GM21390 (cell line): ENCODE measurements at regions not wholly inside any gene's neighbourhood (a gene's known extent, or its start where the extent isn't known, plus 50 kb on each side); places are given as distances from the start of the nearest gene placed in this dataset.
"Not testable (repeated sequence)": the region's sequence is repeated elsewhere in the genome, so short reads cannot be mapped to it uniquely, and the experiment has no call there.

Experiments used
- ATAC-seq: cut with Tn5 transposase; IDR thresholded peaks from one replicate; pipeline ENCODE4 v1.9.1; 2021; ENCODE audit not compliant: unreplicated experiment

DNA sequence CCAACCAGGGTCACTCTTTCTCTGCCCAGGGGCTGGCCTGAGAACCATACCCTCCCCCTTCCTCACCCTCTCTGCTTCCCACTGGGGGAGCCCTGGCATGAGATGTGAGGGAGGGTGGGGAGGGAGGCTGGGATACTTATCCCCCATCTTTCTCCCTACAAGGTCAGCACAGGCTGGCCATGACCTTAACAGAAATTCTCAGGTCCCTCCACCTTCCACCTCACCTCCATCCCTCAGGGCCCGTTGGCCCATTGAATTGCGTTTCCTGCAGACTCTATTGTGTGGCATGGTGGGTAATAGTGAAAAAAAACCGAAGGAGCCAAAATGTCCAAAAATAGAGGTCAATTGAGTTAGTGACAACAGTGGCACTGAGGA lies 159.5 kb downstream of the OR4M2 start:
- no peak for ATAC-seq

GRCh38 chr15:22240403-22240802 lies 160.1 kb downstream of the OR4M2 start:
- ATAC-seq, result no peak

DNA sequence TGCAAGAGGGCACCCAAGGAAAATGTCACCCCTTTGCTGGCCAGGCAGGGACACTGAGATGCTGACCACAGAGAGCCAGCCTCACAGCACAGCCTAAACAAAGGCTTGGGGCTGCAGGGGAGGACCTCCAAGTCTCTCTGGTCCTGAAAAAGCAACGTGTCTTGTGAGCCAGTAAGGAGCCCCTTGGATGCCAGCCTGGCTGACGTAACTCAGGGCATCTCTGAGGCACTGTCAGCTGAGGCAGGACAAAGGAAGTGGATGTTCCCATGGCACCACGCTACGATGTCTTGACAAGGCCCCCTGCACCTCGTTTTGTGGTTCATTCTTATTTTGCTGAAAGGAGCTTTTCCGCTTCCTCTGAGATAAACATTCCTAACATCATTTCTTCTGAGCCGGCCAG lies 160.7 kb downstream of the OR4M2 start:
- ATAC-seq, result no peak

DNA sequence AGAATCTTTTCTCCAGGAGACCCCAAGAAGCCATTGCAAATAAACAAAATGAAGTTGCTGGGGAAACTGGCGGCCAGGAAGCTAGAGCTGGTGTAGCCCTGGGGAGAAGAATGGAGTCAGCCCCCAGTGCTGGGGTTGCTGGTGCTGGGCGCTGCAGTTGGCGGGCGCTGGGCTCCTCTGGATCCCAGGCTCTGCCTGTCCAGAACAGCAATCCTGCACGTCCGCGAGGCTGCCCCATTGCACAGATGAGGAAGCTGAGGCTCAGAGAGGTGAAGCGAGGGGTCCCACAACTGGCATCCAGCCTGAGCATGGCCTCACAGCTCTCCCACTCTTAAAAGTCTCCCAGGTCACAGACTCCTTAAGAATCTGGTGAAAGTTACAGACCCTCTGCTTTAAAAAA lies 161.1 kb downstream of the OR4M2 start:
- ATAC-seq, result no peak

GRCh38 chr15:22242311-22242710 lies 162.0 kb downstream of the OR4M2 start:
- ATAC-seq, result not testable (repeated sequence)

GRCh38 chr15:22243440-22244130 lies 163.3 kb downstream of the OR4M2 start:
- no peak for ATAC-seq

DNA sequence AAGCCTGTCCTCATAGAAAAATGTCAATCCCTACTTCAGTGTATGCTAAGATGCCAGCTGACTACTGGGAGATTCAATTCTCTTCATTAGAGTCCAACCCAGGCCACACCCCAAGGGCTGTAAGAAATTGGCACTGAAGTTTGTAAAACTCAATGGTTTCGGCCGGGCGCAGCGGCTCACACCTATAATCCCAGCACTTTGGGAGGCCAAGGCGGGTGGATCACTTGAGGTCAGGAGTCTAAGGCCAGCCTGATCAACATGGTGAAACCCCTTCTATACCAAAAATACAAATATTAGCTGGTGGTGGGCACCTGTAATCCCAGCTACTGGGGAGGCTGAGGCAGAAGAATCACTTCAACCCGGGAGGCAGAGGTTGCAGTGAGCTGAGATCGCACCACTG lies 169.2 kb downstream of the OR4M2 start:
- ATAC-seq, result not testable (repeated sequence)

DNA sequence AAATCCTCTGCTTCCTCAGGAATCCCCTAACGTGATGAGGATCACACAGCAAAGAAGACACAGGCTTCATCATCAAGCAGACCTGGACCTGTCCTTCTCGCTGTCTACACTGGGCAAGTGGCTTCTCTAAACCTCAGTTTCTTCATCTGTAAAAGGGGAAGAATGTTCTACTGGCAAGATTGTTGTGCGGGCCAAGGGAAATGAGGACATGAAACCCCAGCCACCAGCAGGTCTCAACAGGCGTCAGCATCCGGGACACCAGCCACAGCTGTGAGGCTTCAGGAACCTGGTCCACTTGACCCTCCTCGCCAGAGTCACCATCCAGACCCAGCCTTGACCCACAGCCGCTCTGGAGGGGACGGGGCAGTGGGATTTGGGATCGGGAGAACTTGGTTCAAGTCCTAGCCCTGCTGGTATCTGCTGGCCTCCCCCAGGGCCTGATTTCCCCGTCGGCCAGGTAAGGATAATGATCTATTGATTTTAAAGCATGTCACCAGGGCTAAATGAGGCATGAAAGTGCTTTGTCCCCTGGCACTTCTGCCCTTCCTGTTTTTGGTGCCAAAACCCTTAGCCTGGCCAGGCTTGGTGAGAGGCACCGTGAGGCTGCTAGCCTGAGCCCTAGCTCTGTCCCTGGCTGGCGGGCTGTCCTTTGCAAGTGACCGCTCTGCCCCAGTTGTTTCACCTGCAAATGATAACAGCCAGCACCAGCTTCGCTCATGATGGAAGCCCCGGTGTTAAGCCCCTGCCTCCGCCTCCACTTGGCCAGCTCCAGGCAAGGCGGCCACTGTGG lies 170.4 kb downstream of the OR4M2 start:
- ATAC-seq, result not testable (repeated sequence)

DNA sequence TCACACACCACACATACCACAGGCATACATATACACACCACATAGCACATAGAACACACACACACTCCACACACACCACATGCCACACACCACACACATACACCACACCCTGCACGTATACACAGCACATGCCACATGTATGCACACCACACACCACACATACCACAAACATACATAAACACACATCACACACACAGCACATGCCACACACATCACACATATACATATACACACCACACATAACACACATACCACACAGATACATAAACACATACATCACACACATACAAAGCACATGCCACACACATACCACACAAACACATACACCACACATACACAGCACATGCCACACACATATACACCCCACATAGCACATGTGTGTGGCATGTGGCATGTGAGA lies 171.1 kb downstream of the OR4M2 start:
- ATAC-seq, result no peak

GRCh38 chr15:22252047-22252446 lies 171.7 kb downstream of the OR4M2 start:
- not testable (repeated sequence) for ATAC-seq

DNA sequence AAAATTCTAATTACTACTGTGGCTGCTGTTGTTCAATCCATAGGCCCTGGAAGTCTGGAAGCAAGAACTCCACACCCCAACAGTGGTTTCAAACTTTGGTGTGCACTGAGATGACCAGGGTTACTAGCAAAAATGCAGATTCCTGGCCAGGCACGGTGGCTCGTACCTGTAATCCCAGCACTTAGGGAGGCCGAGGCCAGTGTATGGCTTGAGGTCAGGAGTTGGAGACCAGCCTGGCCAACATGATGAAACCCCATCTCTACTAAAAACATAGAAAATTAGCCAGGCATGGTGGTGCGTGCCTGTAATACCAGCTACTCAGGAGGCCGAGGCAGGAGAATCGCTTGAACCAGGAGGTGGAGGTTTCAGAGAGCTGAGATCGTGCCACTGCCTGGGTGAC lies 172.2 kb downstream of the OR4M2 start:
- not testable (repeated sequence) for ATAC-seq

DNA sequence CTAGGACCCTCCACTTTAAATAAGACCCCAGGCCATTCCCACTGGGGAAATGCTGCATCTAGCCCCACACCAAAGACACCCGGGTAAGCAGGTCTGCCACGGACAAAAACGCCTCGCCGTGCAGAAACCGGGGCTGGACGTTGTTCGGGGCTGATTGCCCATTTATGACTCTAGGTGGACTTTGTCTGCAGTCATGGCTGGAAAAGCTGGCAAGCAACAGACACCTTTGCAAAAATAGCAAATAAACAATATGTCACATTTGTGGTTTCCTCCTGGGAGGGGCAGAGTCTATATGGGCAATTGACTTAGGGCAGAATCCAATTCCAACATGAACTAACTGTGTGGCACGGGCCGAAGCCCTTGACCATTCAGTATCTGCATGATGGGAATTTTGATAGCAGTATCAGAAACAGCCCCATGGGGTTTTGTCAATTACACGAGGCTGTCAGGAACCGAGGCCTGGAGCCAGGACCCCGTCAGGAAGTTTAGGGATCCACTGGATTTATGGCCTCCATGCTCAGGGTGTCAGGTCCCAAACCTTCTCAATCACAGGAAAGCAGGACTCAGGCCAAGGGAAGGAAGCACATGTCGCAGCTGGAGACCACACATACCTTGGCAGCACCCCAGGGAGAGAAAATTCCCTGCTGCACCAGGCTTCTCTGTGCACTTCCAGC lies 172.8 kb downstream of the OR4M2 start:
- ATAC-seq, result not testable (repeated sequence)

DNA sequence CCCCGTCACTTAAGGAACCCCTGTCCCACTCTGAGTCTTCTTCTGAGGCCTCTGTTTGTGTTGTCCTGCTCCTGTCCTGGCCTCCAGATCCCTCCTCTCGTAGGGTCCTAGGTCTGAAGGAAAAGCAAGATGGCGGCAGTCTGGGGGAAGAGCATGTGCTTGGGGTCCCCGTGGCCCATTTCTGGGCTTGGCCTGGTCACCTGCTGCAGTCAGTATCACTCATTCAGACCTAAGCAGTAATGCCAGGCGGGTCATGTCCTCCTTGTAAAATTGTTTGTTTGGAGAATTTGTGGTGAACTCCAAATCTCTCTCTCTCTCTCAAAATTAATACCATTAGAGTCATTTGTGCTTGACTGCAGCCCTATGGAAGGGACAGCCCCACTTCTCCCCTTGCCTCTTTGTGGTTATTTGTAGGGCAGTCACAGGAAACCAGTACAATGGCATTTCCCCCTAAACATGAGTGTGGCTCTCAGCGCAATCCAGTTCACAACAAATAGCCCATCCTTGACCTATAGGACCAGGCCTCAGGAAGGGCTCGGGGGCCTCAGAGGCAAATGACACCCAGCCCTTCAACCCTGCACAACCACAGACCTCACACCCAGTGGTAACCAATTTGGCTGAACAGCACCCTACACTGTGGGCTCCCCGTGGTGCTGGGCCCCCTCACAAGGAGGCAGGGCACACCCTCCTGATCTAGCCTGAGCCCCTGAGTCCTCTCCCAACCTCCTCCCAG lies 173.5 kb downstream of the OR4M2 start:
- peak; percentile 82 for ATAC-seq

DNA sequence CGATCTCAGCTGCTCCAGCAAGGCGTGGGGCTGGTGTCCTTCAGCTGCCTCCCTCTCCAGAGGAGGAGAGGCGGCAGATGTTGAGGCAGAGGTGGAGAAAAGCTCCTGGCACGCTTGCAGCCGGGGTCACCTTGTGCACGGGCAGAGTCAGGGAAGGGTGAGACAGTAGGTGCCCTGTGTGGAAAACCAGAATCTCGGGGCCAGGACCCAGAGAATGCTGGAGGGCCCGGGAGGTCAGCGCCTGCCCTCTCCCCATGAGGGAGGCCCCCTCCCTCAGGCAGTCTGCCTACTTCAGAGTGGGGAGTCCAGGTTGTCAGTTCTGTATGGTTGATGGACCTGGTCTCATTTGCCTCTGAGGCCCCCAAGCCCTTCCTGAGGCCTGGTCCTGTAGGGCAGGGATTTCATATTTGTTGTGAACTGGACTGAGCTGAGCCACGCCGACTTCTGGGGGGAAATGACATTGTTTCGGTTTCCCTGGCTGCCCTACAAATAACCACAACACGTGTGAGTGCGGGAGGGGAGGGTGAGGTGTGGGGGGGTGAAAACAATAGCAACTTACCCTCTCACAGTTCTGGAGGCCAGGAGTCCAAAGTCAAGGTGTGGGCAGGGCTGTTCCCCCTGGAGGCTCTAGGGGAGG lies 174.2 kb downstream of the OR4M2 start:
- ATAC-seq, result peak; percentile 37

GRCh38 chr15:22255606-22256005 lies 175.3 kb downstream of the OR4M2 start:
- ATAC-seq, result not testable (repeated sequence)

GRCh38 chr15:22256389-22257046 lies 176.2 kb downstream of the OR4M2 start:
- not testable (repeated sequence) for ATAC-seq

DNA sequence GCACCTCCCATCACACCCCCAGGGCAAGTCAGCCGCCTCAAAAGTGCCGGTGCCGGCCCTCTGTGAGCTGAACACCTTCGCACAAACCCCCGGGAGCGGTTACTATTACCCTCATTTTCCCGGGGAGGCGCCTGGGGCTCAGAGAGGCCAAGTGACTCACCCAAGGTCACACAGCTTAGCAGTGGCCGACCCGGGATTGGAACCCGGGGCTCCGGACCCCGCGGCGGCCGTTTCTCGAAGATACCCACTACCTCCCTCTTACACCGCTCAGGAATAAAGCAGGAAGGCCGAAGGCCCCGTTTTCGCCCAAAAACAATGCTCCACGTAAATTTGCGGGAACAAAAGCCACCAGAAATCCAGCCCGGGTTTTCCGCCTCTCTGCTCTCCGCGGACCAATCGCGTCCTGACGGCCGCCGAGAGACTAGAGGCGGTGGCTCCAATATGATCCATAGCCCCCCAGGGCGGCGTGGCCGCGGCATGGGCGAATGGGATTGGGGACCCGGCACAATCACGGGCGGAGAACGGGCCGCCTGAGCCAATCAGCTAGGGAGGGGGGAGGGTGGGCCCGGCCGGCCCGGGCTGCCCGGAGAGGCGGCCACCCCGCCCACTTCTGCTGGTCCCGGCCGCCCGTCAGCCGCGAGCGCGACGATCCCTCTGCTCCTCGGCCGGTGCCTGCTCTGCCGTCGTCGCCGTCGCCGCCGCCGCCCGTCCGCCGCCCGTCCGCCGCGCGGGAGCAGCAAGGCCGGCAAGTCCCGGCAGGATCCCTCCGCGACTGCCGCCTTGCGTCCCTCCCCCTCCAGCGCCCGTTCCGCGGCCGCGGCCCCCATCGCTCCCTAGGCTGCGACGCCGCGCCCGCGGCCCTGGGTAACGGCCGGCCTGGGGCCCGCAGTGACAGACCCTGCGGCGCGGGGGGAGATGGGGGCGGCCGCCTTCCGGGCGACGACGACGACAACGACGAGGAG lies 177.0 kb downstream of the OR4M2 start:
- ATAC-seq, result no peak

GRCh38 chr15:22258009-22258397 lies 177.7 kb downstream of the OR4M2 start:
- ATAC-seq, result no peak
